Natural killer cell (primary cell): ENCODE measurements at regions not wholly inside any gene's neighbourhood (a gene's known extent, or its start where the extent isn't known, plus 50 kb on each side); places are given as distances from the start of the nearest gene placed in this dataset.

Experiments
- ATAC-seq, 3 donors: fragments of 150-1000 bp in 2 of 3; fragments of 200-7000 bp in 1 of 3; cut with Tn5 transposase; 1 replicate in 1 of 3; 2 replicates in 2 of 3; pipeline ENCODE4 v1.10.0; 2021; ENCODE audit warnings: mild to moderate bottlenecking in 2 of 3, moderate library complexity in 2 of 3
- DNase-seq, 2 donors: peaks; one replicate each; pipeline versions ENCODE4 v3.0.0 to v3.0.0-alpha.2; 2013 to 2021; ENCODE audit warnings: mixed read lengths in 1 of 2
- H3K27ac ChIP-seq: one replicate; pipeline ENCODE4 v1.5.1; 2013; ENCODE audit warnings: mild to moderate bottlenecking, low read length
- H3K27me3 ChIP-seq: one replicate; pipeline ENCODE4 v1.6.1; 2013; ENCODE audit warnings: low read length; ENCODE audit not compliant: control insufficient read depth, insufficient read depth
- H3K36me3 ChIP-seq: one replicate; pipeline ENCODE4 v1.6.1; 2013; ENCODE audit warnings: low read length; ENCODE audit not compliant: control insufficient read depth, insufficient read depth
- H3K4me1 ChIP-seq: one replicate; pipeline ENCODE4 v1.6.1; 2013; ENCODE audit warnings: low read length; ENCODE audit not compliant: control insufficient read depth, insufficient read depth
- H3K4me3 ChIP-seq: one replicate; pipeline ENCODE4 v1.5.1; 2013; ENCODE audit warnings: low read length
- H3K9me3 ChIP-seq: one replicate; pipeline ENCODE4 v1.6.1; 2013; ENCODE audit warnings: low read length; ENCODE audit not compliant: control insufficient read depth, insufficient read depth
- H3K27ac Mint-ChIP-seq, 2 donors: one replicate each; pipeline ENCODE4 v1.8.0; 2022; ENCODE audit warnings: mild to moderate bottlenecking in 2 of 2, mixed read lengths in 2 of 2, moderate library complexity in 1 of 2
- H3K27me3 Mint-ChIP-seq, 2 donors: one replicate each; pipeline ENCODE4 v1.8.0; 2022; ENCODE audit warnings: low read depth in 2 of 2, mixed read lengths in 2 of 2
- H3K36me3 Mint-ChIP-seq: one replicate; pipeline ENCODE4 v1.8.0; 2022; ENCODE audit warnings: mixed read lengths
- H3K4me1 Mint-ChIP-seq, 2 donors: one replicate each; pipeline ENCODE4 v1.8.0; 2022; ENCODE audit warnings: mixed read lengths in 2 of 2
- H3K4me3 Mint-ChIP-seq: one replicate; pipeline ENCODE4 v1.8.0; 2022; ENCODE audit warnings: mild to moderate bottlenecking, moderate library complexity, mixed read lengths
- H3K9me3 Mint-ChIP-seq, 2 donors: one replicate each; pipeline ENCODE4 v1.8.0; 2022; ENCODE audit warnings: mixed read lengths in 2 of 2
- CTCF ChIP-seq: fragments of 200-600 bp; IDR thresholded peaks from one replicate; pipeline ENCODE4 v1.8.0; 2022; ENCODE audit warnings: antibody characterized with exemption
- WGBS: methylation state at CpG from one replicate; pipeline ENCODE4 v1.1.7; 2013; ENCODE audit warnings: missing lambda C conversion rate; ENCODE audit not compliant: insufficient coverage; 5-methylcytosine and 5-hydroxymethylcytosine counted together
- intact Hi-C: fragments of 100-400 bp; cut with micrococcal nuclease; formaldehyde crosslinking; loops from one replicate; pipeline ENCODE4 v1.14.2; 2022

GRCh38 chr20:11492846-11493245 lies 424.8 kb upstream of the BTBD3 start:
- intact Hi-C loops = no loop called here

GRCh38 chr20:11496380-11496779 lies 421.3 kb upstream of the BTBD3 start:
- intact Hi-C loops = no loop called here
- Histone ChIP-seq H3K27ac (no peak overlapping the region), H3K27me3 (no peaks in the 10 kb centered on the region), H3K9me3 (no peaks in the 10 kb centered on the region), H3K4me3 (no peak overlapping the region), H3K36me3 (no peaks in the 10 kb centered on the region), H3K4me1 (no peaks in the 10 kb centered on the region)
- no peaks in the 10 kb centered on the region for H3K4me1 Mint-ChIP-seq
- no peak overlapping the region for H3K27ac Mint-ChIP-seq
- WGBS = 53% methylated on average over 2 of the region's 2 CpGs
- ATAC-seq = no peak
- H3K4me3 Mint-ChIP-seq = no peak overlapping the region
- H3K9me3 Mint-ChIP-seq = peaks cover 2 to 6% of the 10 kb centered on the region in 2 donors
- no peaks in the 10 kb centered on the region for H3K36me3 Mint-ChIP-seq
- no peaks in the 10 kb centered on the region for H3K27me3 Mint-ChIP-seq
- TF ChIP-seq CTCF = no peak
- DNase-seq = no peak

More at GRCh38 chr20:11492846-11493245, 424.8 kb upstream of the BTBD3 start:
- Histone ChIP-seq H3K27ac (no peak overlapping the region), H3K4me1 (no peaks in the 10 kb centered on the region), H3K4me3 (no peak overlapping the region), H3K9me3 (no peaks in the 10 kb centered on the region), H3K36me3 (no peaks in the 10 kb centered on the region), H3K27me3 (no peaks in the 10 kb centered on the region)
- no peak for TF ChIP-seq CTCF
- Mint-ChIP-seq H3K36me3 (no peaks in the 10 kb centered on the region), H3K27me3 (no peaks in the 10 kb centered on the region), H3K4me1 (no peaks in the 10 kb centered on the region), H3K9me3 (peaks cover 7 to 13% of the 10 kb centered on the region in 2 donors), H3K4me3 (no peak overlapping the region), H3K27ac (no peak overlapping the region)
- ATAC-seq = no peak
- no peak for DNase-seq

- H3K9me3 Mint-ChIP-seq = peaks cover 2 to 6% of the 10 kb centered on the region in 2 donors
- H3K4me3 Mint-ChIP-seq = no peak overlapping the region
- H3K4me1 ChIP-seq = no peaks in the 10 kb centered on the region
- WGBS = 81% methylated on average over 1 of the region's 1 CpG
- DNase-seq (no peak), ATAC-seq (no peak)
- H3K27ac Mint-ChIP-seq = no peak overlapping the region
- intact Hi-C loops = no loop called here
- no peaks in the 10 kb centered on the region for H3K36me3 Mint-ChIP-seq
- no peaks in the 10 kb centered on the region for H3K27me3 ChIP-seq
- no peaks in the 10 kb centered on the region for H3K27me3 Mint-ChIP-seq
- H3K9me3 ChIP-seq = no peaks in the 10 kb centered on the region
- H3K4me1 Mint-ChIP-seq = no peaks in the 10 kb centered on the region
- H3K36me3 ChIP-seq = no peaks in the 10 kb centered on the region
- H3K27ac ChIP-seq = no peak overlapping the region
- no peak overlapping the region for H3K4me3 ChIP-seq
- no peak for TF ChIP-seq CTCF
These were observed 420.1 kb upstream of the BTBD3 start for GRCh38 chr20:11497545-11497944.

GRCh38 chr20:11499101-11499634 lies 418.5 kb upstream of the BTBD3 start:
- no peak overlapping the region for H3K4me3 Mint-ChIP-seq
- intact Hi-C loops = no loop called here
- H3K27ac ChIP-seq = no peak overlapping the region
- no peaks in the 10 kb centered on the region for H3K4me1 Mint-ChIP-seq
- H3K4me3 ChIP-seq = no peak overlapping the region
- H3K27me3 Mint-ChIP-seq = no peaks in the 10 kb centered on the region
- TF ChIP-seq CTCF = no peak
- ATAC-seq (no peak), DNase-seq (no peak)
- no peaks in the 10 kb centered on the region for H3K9me3 ChIP-seq
- H3K27ac Mint-ChIP-seq = no peak overlapping the region
- H3K4me1 ChIP-seq = no peaks in the 10 kb centered on the region
- 83% methylated on average over 6 of the region's 6 CpGs for WGBS
- H3K36me3 ChIP-seq = no peaks in the 10 kb centered on the region
- no peaks in the 10 kb centered on the region for H3K27me3 ChIP-seq
- H3K9me3 Mint-ChIP-seq = peaks cover 5 to 9% of the 10 kb centered on the region in 2 donors
- H3K36me3 Mint-ChIP-seq = no peaks in the 10 kb centered on the region
